ENCODE measurements at regions not wholly inside any gene's neighbourhood (a gene's known extent, or its start where the extent isn't known, plus 50 kb on each side); places are given as distances from the start of the nearest gene placed in this dataset.

DNA sequence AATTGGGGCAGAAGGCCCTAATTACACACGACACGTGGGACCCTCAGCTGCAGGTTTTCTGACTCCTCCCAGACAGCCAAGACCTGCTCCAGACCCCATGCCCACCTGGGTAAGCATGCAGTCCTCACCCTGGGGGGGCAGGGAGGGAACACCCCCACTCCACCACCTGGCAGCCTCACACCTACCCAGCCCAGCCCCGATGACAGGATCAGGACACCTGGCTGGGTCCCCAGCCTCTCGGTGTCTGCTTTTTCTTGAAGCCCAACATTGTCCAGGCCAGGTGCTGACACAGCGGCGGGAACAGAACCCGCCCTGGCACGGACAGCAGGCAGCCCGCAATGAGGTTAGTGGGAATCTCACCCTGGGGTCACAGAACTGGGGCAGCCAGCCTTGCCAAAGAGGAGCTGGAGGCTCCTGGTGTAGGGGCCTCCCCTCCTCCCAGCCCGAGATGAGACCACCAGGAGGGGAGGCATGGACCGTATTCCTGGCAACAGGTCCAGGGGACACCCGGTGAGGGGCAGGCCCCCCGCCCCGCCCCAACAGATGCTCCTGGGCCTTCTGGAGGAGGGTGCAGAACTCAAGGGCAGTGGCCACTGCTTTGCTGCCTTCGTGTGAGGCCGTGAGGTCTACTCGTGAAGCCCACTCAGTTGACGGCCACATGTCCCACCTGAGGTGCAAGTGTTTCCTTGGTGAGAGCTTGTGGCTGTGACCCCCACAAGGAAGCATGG is 103.8 kb downstream of the DLL1 start:
- no peak overlapping the region for H3K27ac ChIP-seq
- H3K9me3 ChIP-seq: no peaks in the 10 kb centered on the region
- H3K4me3 ChIP-seq: no peak overlapping the region
- no peak for TF ChIP-seq POLR2AphosphoS5 (IDR thresholded peaks at IDR 0.05)
- no peak for TF ChIP-seq EP300 (IDR thresholded peaks at IDR 0.05)
- TF ChIP-seq POLR2A (IDR thresholded peaks at IDR 0.05): no peak
- TF ChIP-seq, protein P1, sequence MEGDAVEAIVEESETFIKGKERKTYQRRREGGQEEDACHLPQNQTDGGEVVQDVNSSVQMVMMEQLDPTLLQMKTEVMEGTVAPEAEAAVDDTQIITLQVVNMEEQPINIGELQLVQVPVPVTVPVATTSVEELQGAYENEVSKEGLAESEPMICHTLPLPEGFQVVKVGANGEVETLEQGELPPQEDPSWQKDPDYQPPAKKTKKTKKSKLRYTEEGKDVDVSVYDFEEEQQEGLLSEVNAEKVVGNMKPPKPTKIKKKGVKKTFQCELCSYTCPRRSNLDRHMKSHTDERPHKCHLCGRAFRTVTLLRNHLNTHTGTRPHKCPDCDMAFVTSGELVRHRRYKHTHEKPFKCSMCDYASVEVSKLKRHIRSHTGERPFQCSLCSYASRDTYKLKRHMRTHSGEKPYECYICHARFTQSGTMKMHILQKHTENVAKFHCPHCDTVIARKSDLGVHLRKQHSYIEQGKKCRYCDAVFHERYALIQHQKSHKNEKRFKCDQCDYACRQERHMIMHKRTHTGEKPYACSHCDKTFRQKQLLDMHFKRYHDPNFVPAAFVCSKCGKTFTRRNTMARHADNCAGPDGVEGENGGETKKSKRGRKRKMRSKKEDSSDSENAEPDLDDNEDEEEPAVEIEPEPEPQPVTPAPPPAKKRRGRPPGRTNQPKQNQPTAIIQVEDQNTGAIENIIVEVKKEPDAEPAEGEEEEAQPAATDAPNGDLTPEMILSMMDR (IDR thresholded peaks at IDR 0.05): no peak
- no peaks in the 10 kb centered on the region for H3K27me3 ChIP-seq
- peaks cover 0 to 8% (median 0%) of the 10 kb centered on the region in 4 donors for H3K4me1 ChIP-seq
- ATAC-seq (ENCODE audit: low FRiP score in 2 of 2): no peak
- WGBS, 2 donors: 75 to 87% methylated on average over 4 to 18 of the region's 18 CpGs
- peak; percentile 16 to 64 for DNase-seq
- no peaks in the 10 kb centered on the region for H3K36me3 ChIP-seq

DNA sequence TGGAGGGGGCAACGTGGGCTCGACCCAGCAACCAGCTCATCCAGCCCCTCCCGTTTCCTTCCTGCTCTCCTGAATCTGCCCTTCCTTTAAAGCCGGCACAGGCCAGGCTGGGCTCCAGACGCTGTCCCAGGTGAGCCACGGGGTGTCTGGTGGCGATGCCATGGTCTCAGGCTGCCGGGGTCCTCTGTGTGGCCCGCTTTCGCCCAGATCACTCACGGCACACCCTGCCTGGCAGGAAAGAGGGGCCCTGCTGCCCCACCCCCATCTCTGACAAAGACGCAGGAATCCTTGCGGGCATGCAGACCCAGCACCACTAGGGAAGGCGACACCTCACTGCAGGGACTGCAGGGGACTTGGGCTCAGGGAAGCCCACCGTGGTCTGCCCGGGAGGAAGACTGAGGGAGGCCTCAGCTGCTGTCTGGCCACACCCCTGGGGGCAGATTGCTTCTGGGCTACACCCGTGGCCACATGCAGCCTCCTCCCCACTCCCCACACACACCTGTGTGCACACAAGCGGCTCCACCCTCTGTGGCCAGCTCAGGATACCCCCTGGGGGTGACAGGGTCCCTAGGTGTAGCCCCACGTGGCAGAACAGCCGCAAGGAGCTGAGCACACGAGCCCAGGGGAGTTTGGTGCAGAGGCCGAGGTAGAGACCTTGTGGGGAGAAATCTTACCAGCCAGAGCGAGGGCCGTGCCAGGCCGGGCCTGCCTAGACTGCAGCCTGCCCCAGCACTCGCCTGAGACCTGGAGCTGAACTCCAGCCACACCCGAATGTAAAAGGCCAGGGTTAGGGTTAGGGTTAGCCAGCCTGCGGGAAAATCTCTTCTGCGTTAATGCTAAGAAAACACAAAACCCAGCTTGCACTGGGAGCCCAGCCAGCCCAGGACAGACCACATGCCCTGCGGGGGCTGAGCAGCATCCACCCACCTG is 104.6 kb downstream of the DLL1 start:
- peak; percentile 20 to 52 for DNase-seq
- Histone ChIP-seq H3K27me3 (no peaks in the 10 kb centered on the region), H3K9me3 (no peaks in the 10 kb centered on the region), H3K4me3 (no peak overlapping the region), H3K36me3 (no peaks in the 10 kb centered on the region), H3K27ac (no peak overlapping the region), H3K4me1 (peaks cover 0 to 8% (median 0%) of the 10 kb centered on the region in 4 donors)
- peak in 1 of 2 donors; percentile 27 for ATAC-seq (ENCODE audit: low FRiP score in 2 of 2)
- TF ChIP-seq POLR2AphosphoS5 (IDR thresholded peaks at IDR 0.05) (no peak), POLR2A (IDR thresholded peaks at IDR 0.05) (no peak)
- TF ChIP-seq, protein P1 (IDR thresholded peaks at IDR 0.05): no peak
- WGBS, 2 donors: 55 to 76% methylated on average over 20 to 21 of the region's 30 CpGs

DNA sequence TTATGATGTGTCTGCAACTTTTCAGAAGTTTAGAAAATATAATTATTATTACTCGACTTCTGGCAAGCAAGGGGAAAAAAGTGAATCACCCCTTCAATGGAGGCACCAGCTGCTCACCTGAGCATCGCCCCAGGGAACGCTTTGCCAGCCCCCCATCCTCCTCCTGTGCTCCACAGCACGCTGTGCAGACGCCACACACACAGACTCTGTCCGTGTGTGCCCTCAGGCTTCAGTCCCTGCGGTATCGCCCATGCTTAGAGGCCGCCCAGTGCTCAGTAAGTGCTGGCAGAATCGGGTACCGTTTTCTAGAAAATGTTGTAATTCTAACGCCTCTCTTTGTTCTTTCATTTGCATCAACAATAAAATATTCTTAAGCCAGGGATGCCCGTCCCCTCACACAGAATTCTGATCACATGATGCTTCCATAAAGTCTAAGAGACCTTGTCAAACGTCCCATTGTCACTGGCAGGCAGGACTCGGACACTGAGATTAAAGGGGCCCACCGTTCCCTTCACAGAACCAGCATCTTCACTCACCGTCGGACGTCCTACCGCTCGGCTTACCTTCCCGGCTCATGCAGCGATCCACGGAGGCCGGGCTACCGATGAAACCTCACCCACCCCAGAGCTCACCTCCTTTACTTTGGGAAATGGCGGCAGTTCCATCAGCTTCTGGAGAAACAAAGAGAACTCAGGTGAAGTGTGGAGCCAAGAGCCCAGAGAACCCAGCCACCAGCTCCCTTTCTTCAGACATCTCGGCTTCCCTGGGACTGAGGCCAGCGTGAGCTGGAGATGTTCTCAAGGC is 105.5 kb downstream of the DLL1 start:
- no peak overlapping the region for H3K4me3 ChIP-seq
- H3K27me3 ChIP-seq: no peaks in the 10 kb centered on the region
- no peak overlapping the region for H3K27ac ChIP-seq
- H3K36me3 ChIP-seq: no peaks in the 10 kb centered on the region
- 89 to 90% methylated on average over 26 to 29 of the region's 29 CpGs for WGBS, 2 donors
- TF ChIP-seq POLR2A (IDR thresholded peaks at IDR 0.05): no peak
- TF ChIP-seq EP300 (IDR thresholded peaks at IDR 0.05): no peak
- no peak for TF ChIP-seq POLR2AphosphoS5 (IDR thresholded peaks at IDR 0.05)
- TF ChIP-seq, protein P1 (IDR thresholded peaks at IDR 0.05): no peak
- peaks cover 0 to 8% (median 0%) of the 10 kb centered on the region in 4 donors for H3K4me1 ChIP-seq
- no peaks in the 10 kb centered on the region for H3K9me3 ChIP-seq
- DNase-seq (peak in 1 of 2 donors; percentile 16), ATAC-seq (ENCODE audit: low FRiP score in 2 of 2) (no peak)

DNA sequence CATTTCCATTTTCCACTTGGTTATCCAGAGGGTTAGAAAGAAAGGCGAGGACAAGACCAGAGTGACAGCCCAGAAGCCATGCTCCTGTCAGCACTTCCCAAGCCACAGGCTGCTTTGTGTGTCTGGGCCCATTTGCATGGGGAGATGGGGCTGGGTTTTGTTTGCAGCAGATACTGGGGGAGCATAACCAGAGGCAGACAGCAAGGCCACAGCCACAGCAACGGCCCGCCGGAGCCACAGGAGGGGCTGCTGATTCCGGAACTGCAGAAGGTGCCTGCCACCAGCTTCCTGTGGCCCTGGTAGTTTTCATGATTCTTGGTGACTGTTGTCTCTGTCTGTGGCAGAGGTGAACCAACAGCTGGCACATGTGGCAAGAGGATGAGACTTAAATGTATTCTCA is 106.6 kb downstream of the DLL1 start:
- H3K36me3 ChIP-seq: no peaks in the 10 kb centered on the region
- H3K27me3 ChIP-seq: no peaks in the 10 kb centered on the region
- no peaks in the 10 kb centered on the region for H3K9me3 ChIP-seq
- no peak overlapping the region for H3K4me3 ChIP-seq
- DNase-seq (no peak), ATAC-seq (ENCODE audit: low FRiP score in 2 of 2) (no peak)
- WGBS, 2 donors: 72 to 91% methylated on average over 3 to 5 of the region's 5 CpGs
- peaks cover 0 to 8% (median 0%) of the 10 kb centered on the region in 4 donors for H3K4me1 ChIP-seq
- H3K27ac ChIP-seq: no peak overlapping the region
- TF ChIP-seq POLR2AphosphoS5 (IDR thresholded peaks at IDR 0.05) (no peak), POLR2A (IDR thresholded peaks at IDR 0.05) (no peak), EP300 (IDR thresholded peaks at IDR 0.05) (no peak)
- TF ChIP-seq, protein P1 (IDR thresholded peaks at IDR 0.05): no peak

Data from upper lobe of left lung (tissue), 6 donors.